Effector CD4-positive, alpha-beta T cell (primary cell): ENCODE measurements at regions not wholly inside any gene's neighbourhood (a gene's known extent, or its start where the extent isn't known, plus 50 kb on each side); places are given as distances from the start of the nearest gene placed in this dataset.

ENCODE experiments used
- DNase-seq: peaks from one replicate; pipeline ENCODE4 v3.0.0-alpha.2; 2020

DNA sequence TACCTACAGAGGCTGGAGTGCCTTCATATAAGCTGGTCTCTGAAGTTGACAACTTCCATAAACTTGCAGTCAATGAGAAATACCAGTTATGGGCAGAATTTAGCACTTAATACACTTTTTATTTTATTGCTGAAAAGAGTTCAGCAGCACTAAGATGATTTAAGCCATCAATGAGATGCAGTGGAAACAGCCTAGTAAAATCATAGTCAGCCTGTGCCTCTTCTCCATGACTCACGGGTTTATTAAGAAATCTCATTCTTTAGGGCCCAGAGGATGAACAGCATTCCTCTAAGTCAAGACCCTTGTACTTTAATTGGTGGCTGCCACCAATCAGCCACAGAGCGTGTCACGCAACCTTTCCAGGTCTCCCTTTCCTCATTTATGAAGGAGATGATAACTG is 1357.9 kb upstream of the CELF4 start:
- DNase-seq = no peak

DNA sequence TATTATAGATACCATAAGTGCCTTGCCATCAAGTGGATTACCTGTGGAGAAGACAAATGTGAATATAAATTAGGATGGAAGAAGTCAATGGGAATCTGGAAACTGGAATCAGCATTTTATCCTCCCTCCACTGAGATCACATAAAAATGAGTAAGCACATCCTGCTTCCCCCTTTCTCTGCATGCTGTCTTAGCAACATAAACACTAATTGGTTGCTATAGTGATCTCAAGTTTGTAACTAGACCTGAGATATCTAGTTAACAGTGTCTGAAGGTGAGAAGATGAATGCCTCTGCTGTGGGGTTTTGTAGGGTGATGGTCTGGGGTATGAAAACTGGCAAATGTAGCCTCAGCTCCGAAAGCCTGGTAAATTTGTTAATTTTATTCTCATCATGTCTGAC is 1357.5 kb upstream of the CELF4 start:
- DNase-seq = no peak

DNA sequence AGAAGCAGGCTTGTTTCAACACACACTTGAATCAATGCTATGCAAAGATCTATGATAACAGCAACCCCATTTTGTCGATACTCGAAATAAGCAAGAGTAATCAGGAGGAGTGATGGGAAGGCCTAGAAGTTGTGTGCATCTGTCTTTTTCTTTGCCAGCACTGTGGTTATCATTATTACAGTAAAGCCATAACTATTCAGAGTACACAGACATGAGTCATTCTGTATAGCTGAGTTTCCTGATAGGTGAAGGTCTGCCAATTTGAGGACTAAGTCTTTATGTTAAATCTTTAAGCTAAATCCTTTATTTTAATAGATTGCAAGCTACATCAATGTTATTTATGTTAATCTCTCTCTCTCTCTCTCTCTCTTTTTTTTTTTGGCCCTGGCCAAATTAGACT is 1344.4 kb upstream of the CELF4 start:
- no peak for DNase-seq

DNA sequence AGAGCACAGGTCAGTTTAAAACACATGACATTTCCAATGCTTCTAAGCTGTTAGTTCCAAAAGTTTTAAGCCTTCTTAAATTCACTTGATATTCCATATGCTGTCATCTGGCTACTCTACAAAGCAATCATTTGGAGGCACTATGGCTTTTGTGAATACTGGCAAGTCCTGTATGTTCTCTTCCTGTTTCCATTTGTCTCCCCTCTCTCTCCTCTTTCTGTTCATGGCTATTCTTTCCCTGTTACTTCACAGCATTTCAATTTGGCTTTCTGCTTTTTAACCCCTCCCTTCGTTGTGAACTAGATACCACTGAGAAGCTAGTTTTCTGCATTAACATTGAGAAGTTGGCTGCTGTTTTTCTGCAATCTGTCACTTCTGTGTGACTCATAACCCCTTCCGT is 1337.2 kb upstream of the CELF4 start:
- no peak for DNase-seq

DNA sequence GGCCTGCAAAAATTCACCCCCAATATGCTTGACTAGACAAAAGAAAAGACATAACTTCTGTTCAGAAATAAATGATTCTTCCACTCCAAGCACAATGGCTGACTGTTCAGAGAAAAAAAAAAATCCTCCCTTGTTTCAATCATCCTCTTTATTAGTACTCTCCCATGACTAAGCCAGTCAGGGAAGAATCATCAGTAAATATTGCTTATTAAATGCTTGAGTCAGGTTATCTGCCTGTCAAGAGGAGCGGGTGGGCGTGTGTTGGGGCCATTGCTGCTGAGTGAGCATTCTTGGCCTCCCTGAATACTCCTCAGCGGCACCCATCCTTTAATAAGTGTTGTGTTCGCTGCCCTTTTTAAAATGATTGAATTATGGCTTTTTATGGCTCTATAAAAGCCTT is 1334.8 kb upstream of the CELF4 start:
- no peak for DNase-seq

DNA sequence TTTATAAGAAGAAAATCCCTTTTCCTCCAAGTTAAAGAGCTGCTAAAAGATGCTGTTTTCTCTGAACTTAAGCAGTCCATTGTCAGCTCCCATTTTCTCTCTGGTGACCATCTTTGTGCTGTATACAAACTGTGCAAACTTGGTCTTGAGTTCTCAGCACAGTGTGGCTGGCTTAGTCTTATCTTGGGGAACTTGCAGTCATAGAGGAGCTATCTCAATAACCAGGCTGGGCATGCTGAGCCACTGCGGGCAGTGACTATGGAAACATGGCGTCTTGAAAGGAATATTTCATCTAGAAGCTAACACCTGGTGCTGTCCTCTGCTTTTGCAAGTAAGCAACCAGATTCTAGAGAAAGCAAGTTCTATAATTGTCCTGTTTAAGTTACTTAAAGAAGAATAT is 1334.4 kb upstream of the CELF4 start:
- DNase-seq = no peak

DNA sequence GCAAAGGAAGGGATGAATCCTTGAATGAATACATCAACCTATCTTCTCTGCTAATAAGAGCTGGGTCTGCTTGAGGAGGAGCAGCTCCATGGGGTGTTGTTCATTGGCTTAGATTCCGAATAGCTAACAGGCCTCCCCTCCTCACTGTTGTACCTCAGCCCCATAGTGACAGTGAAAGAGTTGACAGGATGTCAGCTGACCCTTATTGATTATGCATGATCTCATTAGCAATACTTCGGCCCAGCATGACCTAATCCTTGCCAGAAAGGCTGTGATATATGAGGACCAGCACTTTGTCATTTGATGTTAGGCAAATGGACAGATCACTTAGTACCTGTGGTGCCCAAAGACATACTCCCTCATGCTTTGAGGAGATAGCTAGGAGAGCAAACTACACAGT is 1333.7 kb upstream of the CELF4 start:
- no peak for DNase-seq

DNA sequence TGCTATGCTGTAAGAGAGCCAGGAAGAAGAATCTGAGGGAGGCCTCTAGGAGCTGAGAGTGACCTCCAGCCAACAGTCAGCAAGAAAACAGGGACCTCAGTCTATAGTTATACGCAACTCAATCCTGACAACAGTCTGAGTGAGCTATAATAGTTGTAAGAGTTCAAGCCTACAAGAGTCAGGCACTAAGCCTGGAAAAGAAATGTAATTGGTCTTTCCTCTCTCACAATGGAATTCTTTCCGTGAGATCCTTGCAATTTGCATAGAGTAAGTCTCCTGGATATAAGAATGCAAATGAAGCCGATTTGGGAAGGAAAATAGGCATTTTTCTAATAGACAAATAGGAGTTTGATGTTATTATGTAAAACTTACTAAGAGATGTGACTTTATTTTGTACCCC is 1332.6 kb upstream of the CELF4 start:
- no peak for DNase-seq

DNA sequence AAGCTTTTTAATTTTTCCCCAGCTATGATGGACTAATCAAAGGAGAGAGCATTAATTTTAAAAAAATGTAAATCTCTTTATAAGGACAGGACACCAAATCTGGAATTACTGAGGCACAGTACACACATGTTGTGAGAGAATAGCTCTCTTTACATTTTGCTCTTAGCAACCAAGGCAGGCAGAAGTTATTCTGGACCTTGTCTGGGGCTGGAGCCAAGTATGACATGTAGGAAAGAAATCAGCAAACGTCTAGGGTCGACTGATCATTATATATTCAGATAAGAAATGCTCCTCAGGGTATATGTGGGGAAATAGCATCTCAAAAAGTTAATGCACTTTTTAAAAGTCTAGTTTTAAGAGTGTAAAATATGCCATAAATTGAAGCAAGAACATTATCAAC is 1330.0 kb upstream of the CELF4 start:
- DNase-seq = no peak

DNA sequence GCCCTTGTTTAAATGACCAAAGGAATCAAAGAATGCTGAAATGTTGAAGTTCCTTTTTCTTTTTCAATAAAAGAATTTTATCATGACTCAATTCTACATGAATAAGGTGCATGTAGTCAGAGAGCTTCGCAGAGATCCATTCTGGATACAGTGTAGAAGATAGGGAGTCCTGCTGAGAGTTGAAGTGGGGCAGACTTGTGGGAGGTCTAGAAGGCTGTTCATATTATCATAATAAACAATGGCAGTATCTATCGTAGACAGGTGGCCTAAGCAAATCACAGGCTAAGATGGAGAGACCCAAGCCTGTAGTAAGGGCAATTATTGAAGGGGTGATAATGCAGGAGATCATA is 1322.0 kb upstream of the CELF4 start:
- no peak for DNase-seq

DNA sequence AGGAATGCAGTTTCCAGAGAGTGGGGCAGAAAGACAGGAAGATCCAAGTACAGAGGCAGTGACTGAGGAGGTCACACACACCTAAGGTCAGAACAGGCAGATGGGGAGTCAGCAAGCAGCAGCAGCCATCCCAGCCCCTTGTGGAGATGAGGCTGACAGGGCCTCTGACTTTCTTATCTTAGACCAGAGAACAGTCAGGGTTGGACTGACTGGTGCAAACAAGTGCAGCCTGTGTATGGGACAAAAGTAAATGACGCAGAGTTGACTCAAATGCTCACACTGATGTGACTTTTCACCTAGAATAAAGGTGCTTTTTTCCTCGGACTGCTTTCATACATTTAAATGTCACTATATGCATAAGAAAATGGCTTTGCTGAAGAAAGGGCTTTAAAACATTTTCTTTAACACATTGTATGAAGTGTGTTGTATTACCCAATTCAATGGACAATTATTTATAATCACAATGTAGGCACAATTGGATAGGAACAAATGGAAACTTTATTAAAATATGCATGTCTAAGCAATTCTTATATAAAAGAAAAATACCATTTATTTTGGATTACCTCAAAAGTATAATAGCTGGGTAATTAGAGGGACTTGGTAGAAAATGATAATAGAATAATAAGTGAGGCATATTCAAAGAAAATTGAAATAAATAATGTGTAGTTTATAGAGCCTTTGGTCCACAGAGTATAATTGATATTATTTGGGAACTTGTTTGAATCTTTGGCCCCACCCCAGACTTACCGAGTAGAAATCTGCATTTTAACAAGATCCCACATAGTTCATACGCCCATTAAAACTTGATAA is 1321.5 kb upstream of the CELF4 start:
- DNase-seq = no peak

DNA sequence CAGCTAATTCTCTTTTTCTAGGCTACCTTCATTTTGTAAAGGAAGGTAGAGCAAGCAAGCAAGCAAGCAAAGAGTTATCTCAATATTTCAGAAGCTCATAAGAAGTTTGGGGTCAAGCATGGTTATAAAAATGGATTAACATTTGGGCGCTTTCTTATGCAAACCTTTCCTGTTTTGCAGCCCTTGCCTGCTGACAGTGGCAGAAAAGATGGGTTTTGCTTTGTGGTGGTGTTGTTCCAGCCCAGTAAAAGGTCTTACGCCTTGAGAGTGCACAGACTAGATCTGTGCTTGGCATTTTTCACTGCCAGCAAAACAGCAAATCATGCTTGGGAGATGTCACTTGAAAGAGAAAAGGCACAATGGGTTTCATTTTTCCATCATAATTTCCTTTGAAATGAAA is 1320.6 kb upstream of the CELF4 start:
- DNase-seq = no peak

DNA sequence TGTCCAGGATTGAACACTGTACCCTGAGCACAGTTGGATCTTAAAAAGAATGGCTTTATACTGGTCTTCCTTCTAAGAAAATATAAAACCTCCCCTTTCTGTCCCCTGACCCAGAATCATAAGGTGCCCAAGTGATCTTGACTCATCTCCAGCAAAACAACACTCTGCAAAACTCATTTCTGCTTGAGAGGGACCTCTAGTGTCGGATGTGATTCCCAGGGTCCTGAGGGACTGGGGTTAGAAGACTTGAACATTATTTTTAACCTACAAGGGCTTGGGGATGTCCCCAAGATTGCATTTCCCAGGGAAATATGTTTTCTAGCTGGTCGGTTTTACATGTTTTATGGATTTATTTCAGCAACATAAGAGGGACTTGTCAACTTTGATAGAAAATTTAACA is 1318.5 kb upstream of the CELF4 start:
- DNase-seq = no peak

DNA sequence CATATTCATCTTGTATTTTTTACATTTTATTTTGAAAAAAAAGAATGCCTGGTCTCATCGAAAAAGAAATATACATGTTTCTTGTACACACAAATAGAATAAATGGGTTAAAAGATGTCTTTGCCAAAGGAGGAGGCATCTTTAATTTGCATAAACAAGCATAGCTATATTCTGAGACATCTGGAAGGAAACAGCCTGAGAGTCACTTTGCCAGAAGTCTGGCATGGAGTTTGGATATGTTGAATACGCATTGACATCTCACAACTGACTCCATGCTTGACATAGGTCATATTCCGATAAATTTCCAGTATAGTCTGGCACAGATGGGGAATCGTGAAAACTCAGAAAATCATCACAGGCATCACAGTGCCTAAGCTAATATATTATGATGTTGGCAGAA is 1317.5 kb upstream of the CELF4 start:
- DNase-seq = no peak

DNA sequence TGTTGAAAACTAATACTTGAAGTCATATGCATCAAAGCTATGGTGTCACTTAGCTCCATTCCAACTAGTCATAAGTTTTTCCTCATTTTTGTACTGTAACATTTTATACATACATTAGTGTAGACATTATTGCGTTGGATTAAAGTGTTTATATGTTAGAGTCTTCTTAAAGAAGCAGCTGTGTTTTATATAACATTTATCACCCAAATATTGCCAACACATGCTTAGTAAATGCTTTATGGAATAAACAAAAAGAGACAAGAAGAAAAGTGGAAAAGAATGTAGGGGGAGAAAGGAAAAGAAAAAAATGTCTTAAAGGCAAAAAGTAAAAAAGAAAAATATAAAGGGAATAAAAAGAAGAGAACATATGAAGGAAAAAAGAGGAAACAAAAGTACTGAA is 1314.3 kb upstream of the CELF4 start:
- DNase-seq = no peak

DNA sequence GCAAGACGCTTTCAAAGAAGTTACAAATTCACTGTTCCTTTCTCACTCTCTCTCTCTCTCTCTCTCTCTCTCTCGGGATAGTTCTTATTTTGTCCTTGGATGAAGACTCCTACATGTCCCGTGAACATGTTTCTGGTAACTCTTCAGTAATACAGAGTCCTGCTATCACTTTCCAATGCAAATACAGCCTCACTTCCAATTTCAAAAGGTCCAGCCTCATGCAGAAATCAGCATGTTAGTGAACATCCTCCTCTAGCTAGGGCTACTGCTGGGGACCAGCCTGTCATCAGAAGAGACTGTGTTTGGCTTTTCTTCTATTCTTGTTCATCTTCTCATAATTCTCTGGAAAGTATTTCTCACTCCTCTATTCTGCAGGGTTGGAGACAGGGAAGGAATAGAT is 1306.7 kb upstream of the CELF4 start:
- DNase-seq = no peak

DNA sequence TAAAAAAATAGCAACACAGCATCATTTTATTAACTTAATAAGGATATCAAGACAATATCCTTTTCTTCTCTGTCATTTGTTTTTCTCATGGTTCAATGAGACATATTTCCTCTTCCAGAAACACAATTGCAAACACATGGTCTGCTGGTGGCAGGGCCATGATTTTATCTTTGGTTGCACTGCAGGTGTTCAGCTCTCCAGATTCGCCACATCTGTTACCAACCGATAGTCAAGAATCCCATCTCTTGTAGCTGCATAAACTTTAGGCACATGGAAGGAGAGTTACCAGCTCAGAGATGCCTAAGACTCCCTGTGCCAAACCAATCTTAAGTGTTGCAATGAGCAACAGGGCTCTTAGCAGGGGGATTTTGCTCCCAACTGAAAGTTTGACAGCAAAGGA is 1303.2 kb upstream of the CELF4 start:
- DNase-seq = no peak

DNA sequence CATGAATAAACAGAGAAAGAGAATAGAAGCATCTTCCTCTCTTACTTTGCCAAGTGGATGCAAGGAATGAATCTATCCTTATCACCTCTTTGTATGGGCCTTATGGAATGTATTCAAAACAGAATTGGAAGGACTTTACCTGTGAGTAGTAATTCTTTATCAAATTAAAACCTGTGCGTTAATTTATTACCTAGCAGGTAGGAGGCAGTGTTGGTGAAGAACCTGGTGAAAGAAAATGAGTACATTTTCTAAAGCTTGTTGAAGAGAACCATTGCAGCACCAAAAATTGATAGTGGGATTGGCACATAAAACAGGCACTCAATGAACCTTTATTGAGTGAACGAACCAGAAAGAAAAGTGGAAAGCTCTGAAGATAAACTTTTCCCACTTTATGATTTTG is 1302.1 kb upstream of the CELF4 start:
- no peak for DNase-seq

DNA sequence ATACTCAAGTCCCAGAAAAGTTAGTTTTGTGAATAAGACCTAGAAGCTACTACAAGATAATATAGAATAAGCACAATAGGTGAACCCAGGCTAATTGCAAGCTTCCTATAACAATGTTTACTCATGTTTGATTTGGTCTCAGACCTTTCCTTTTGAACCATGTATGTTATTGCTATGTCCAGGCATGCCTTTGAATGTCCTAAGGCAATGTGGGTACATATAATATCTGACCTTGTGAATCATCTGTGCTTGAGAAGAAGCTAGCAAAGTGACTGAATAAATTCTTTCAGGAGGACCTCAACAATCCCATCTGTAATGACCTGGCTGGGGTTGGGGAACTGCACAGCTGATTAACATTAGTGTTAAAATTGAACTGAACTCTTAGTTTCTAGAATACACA is 1285.9 kb upstream of the CELF4 start:
- DNase-seq = no peak

DNA sequence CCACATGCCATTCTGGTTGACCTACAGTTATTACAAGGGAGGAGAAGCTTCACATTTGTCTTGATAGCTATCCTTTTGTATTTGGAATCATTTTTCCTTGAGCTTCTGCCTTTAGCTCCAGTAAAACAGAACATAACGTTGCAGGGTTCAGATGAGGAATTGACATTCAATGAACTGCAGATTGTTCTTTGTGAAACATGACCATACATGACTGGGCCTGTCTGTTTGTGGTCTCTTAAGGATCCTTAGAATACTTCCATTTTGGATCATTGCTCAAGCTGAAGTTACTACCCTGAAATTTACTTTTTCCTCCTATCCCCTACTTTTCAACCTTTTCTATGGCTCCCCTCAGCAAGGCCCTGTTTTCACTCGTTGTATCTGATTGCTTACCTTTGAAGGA is 1281.7 kb upstream of the CELF4 start:
- DNase-seq = no peak

DNA sequence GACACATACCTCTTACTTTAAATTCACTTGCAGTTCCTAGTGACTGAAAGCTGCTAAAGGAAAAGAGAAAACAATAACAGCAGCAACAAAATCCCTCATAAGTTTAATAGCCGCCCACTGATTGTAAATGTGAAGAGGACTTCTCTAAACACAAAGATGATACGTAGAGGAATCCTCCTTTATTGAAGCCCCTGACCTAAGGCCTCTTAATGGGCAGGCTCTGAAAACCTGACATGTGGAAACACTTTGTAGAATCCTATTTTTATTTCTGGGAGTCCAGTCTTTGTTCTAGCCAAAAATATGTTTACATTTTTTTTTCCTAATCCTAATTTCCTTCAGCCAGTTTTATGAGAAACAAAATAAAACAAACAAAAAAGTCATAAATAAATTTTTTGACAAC is 1277.7 kb upstream of the CELF4 start:
- no peak for DNase-seq

DNA sequence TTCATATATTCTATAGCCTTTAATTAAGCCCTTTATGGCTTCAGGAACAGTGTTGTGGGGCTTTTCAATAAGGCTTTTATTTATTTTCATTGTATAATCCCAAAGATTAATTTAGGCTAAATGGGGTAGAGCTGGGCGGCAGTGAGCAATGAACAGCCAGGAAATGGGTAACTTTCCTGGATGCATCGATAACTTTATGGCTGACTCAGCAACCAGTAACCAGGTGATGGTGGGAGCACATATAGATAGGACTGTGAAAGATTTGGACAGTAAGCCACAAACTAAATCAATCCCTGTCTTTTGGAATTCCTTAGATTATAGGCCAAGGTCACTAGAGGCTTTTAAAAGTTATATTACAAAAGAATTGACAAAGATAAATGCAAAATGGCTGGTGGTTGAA is 1260.6 kb upstream of the CELF4 start:
- no peak for DNase-seq

DNA sequence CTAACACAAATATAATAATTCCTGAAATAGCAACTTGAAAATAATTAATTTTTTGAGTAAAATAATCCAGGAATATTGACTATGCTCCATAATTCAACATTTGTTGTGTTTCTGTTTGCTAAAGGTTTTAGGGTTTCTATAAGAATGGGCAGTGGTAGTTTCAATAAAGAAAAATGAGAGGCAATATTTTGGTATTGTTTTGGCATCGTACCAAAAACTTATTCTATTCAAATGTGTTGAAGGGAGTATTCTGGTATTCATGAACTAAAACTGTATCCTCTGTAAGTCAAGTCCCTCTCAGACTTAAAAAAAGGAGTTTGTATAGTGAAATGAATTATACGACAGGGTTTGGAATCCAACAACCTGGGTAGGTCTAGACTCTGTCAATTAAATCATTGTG is 1245.6 kb upstream of the CELF4 start:
- no peak for DNase-seq

DNA sequence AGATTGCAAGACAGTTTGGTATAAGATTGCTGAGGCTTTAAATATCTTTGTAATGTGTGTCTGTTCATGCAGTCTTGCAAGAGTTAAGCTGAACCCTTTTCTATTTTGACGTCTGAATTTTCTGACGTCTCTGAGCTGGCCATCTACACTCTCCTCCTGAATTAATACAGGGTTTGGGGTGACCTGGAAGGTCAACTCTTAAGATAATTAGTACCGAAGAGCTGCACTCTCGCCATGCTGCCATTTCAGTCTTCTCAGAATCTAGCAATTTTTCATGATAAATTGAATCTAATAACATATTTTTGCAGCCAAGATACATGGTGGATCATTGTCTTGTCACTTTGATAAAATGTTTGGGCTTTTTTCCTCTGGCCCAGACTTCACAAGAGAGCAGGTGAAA is 1245.2 kb upstream of the CELF4 start:
- no peak for DNase-seq

DNA sequence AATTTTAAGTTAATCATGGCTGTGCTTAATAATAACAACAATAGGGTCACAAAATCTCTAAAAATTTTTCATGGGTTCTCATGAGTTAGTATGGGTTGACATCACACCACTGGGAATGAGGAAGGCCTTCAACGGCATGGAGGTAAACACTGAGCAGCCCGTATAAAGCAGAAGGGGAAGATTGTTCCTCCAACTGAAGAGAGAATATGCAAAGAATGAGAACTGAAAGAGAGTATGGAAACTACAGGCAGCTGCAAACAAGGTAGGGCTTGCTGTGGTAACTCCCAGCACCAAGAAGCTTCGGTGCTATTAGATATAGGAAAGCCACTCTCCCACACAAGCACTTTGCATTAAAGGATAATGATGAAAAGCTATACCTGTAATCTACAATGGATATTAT is 1242.3 kb upstream of the CELF4 start:
- DNase-seq = no peak

DNA sequence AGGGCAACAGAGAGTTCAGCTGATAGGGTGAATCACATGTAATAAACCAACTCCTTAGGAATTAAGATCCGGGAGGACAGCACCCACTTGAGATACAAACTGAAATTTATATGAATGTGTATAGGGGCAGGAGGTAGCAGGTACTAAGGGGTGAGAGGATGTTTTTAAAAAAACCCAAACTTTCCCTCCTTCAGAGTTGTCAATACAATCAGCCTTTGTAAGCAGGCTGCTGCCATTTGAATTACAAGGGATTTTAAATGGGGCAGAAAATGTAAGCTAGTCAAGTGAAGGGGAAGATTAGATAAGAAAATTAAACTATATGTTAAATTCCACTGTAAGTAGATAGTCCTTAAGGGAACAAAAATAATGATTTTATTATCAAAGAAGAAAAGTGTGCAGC is 1239.7 kb upstream of the CELF4 start:
- no peak for DNase-seq
